GM18511 (cell line): ENCODE measurements at regions not wholly inside any gene's neighbourhood (a gene's known extent, or its start where the extent isn't known, plus 50 kb on each side); places are given as distances from the start of the nearest gene placed in this dataset.

Experiments
- ATAC-seq: cut with Tn5 transposase; IDR thresholded peaks from one replicate; pipeline ENCODE4 v1.9.1; 2021; ENCODE audit warnings: mild to moderate bottlenecking, moderate library complexity; ENCODE audit not compliant: unreplicated experiment

GRCh38 chr2:57119141-57119540 lies 927.5 kb upstream of the VRK2 start:
- ATAC-seq = no peak

- ATAC-seq = no peak
Measured at GRCh38 chr2:57126410-57126809, 920.2 kb upstream of the VRK2 start.

GRCh38 chr2:57139179-57139578 lies 907.4 kb upstream of the VRK2 start:
- no peak for ATAC-seq

GRCh38 chr2:57141269-57141668 lies 905.3 kb upstream of the VRK2 start:
- ATAC-seq = peak; percentile 67

- ATAC-seq = no peak
Measured at GRCh38 chr2:57146951-57147350, 899.7 kb upstream of the VRK2 start.

GRCh38 chr2:57156231-57156924 lies 890.2 kb upstream of the VRK2 start:
- no peak for ATAC-seq

GRCh38 chr2:57160976-57161375 lies 885.6 kb upstream of the VRK2 start:
- ATAC-seq = no peak

- ATAC-seq = no peak
Measured at GRCh38 chr2:57177176-57177575, 869.4 kb upstream of the VRK2 start.

- ATAC-seq = no peak
Measured at GRCh38 chr2:57180042-57180567, 866.5 kb upstream of the VRK2 start.

- ATAC-seq = no peak
Measured at GRCh38 chr2:57180678-57181077, 865.9 kb upstream of the VRK2 start.

GRCh38 chr2:57181315-57182038 lies 865.1 kb upstream of the VRK2 start:
- no peak for ATAC-seq

- ATAC-seq = no peak
Measured at GRCh38 chr2:57182916-57183315, 863.7 kb upstream of the VRK2 start.

GRCh38 chr2:57185568-57185967 lies 861.0 kb upstream of the VRK2 start:
- ATAC-seq = no peak

GRCh38 chr2:57190007-57190406 lies 856.6 kb upstream of the VRK2 start:
- no peak for ATAC-seq

GRCh38 chr2:57199663-57200062 lies 846.9 kb upstream of the VRK2 start:
- no peak for ATAC-seq

- ATAC-seq = no peak
Measured at GRCh38 chr2:57204364-57204763, 842.2 kb upstream of the VRK2 start.

- ATAC-seq = no peak
Measured at GRCh38 chr2:57205241-57205640, 841.4 kb upstream of the VRK2 start.

GRCh38 chr2:57207191-57207590 lies 839.4 kb upstream of the VRK2 start:
- ATAC-seq = no peak

GRCh38 chr2:57209799-57210198 lies 836.8 kb upstream of the VRK2 start:
- no peak for ATAC-seq

GRCh38 chr2:57210855-57211254 lies 835.8 kb upstream of the VRK2 start:
- ATAC-seq = no peak

- ATAC-seq = no peak
Measured at GRCh38 chr2:57217013-57217412, 829.6 kb upstream of the VRK2 start.

- no peak for ATAC-seq
Measured at GRCh38 chr2:57218206-57218605, 828.4 kb upstream of the VRK2 start.
